H1 (cell line): ENCODE measurements at regions not wholly inside any gene's neighbourhood (a gene's known extent, or its start where the extent isn't known, plus 50 kb on each side); places are given as distances from the start of the nearest gene placed in this dataset.

Experiments
- CTCF ChIA-PET: fragments of 300-600 bp; sonication (Branson Sonifier 250); formaldehyde crosslinking; loops from one replicate; lab custom pipeline; 2021; ENCODE audit not compliant: partially characterized antibody; lab: Charles Lee
- POLR2A ChIA-PET: fragments of 300-600 bp; sonication (Branson Sonifier 250); formaldehyde crosslinking; loops from one replicate; lab custom pipeline; 2021; ENCODE audit warnings: inconsistent platforms; ENCODE audit not compliant: partially characterized antibody; lab: Charles Lee
- DNase-seq, 2 experiments: peaks; one replicate each; pipeline versions ENCODE4 v3.0.0 to v3.0.0-alpha.2; 2010 to 2022; ENCODE audit warnings: low spot score in 2 of 2, low read depth in 1 of 2, mixed read lengths in 1 of 2
- FAIRE-seq: peaks from 2 replicates; lab custom pipeline; 2011; peaks lifted over from hg19 to GRCh38; lab: Jason Lieb, UNC
- H2AFZ ChIP-seq: 2 replicates; pipeline ENCODE4 v1.8.1; 2012; ENCODE audit warnings: low read length, inconsistent platforms
- H2AK5ac ChIP-seq: 2 replicates; pipeline ENCODE4 v1.6.1; 2013; ENCODE audit warnings: low read depth, low read length
- H2BK120ac ChIP-seq: replicated peaks from 2 replicates; pipeline ENCODE3; 2013; ENCODE audit warnings: low read depth, low read length, inconsistent platforms
- H2BK12ac ChIP-seq: 2 replicates; pipeline ENCODE4 v1.6.1; 2013; ENCODE audit warnings: low read depth, low read length
- H2BK15ac ChIP-seq: 2 replicates; pipeline ENCODE4 v1.6.1; 2013; ENCODE audit warnings: low read length
- H2BK20ac ChIP-seq: 2 replicates; pipeline ENCODE4 v1.6.1; 2013; ENCODE audit warnings: low read length
- H2BK5ac ChIP-seq: 2 replicates; pipeline ENCODE4 v1.6.1; 2013; ENCODE audit warnings: low read depth, low read length
- H3K14ac ChIP-seq: 2 replicates; pipeline ENCODE4 v1.6.1; 2013; ENCODE audit warnings: inconsistent platforms; ENCODE audit not compliant: insufficient read length
- H3K18ac ChIP-seq: 2 replicates; pipeline ENCODE4 v1.6.1; 2013; ENCODE audit warnings: low read length; ENCODE audit errors: extremely low read depth
- H3K23ac ChIP-seq: 2 replicates; pipeline ENCODE4 v1.6.1; 2013; ENCODE audit warnings: inconsistent platforms; ENCODE audit not compliant: insufficient read length
- H3K23me2 ChIP-seq: 2 replicates; pipeline ENCODE4 v1.6.1; 2013; ENCODE audit warnings: low read depth, low read length
- H3K27ac ChIP-seq: 2 replicates; pipeline ENCODE4 v1.6.1; 2011; ENCODE audit warnings: low read depth, low read length, inconsistent platforms
- H3K27me3 ChIP-seq, 4 experiments: replicated peaks in 1 of 4; 1 replicate in 1 of 4; 2 replicates in 3 of 4; pipeline versions ENCODE4 v1.6.1 to v1.8.1; 2011 to 2013; ENCODE audit warnings: low read length in 3 of 4, mild to moderate bottlenecking in 3 of 4, inconsistent platforms in 2 of 4, mixed read lengths in 2 of 4, moderate library complexity in 1 of 4; ENCODE audit not compliant: control insufficient read depth in 3 of 4, insufficient read depth in 3 of 4; ENCODE audit errors: extremely low read depth in 1 of 4
- H3K36me3 ChIP-seq, 4 experiments: 2 replicates each; pipeline versions ENCODE4 v1.6.1 to v1.8.1; 2011 to 2013; ENCODE audit warnings: mild to moderate bottlenecking in 4 of 4, low read length in 3 of 4, moderate library complexity in 2 of 4, control low read depth in 1 of 4, inconsistent platforms in 1 of 4; ENCODE audit not compliant: insufficient read depth in 4 of 4, control insufficient read depth in 2 of 4
- H3K4ac ChIP-seq: replicated peaks from 2 replicates; pipeline ENCODE3; 2013; ENCODE audit warnings: low read length, low read depth, mixed read lengths, inconsistent platforms; ENCODE audit not compliant: insufficient read length
- H3K4me1 ChIP-seq, 4 experiments: replicated peaks in 1 of 4; 1 replicate in 1 of 4; 2 replicates in 3 of 4; pipeline versions ENCODE4 v1.6.1 to v1.8.1; 2011 to 2013; ENCODE audit warnings: low read length in 3 of 4, inconsistent platforms in 2 of 4, mixed read lengths in 1 of 4; ENCODE audit not compliant: insufficient read depth in 4 of 4, control insufficient read depth in 3 of 4
- H3K4me2 ChIP-seq, 2 experiments: 2 replicates each; pipeline versions ENCODE4 v1.6.1 to v1.8.1; 2011 to 2013; ENCODE audit warnings: low read depth in 2 of 2, low read length in 2 of 2, control low read depth in 1 of 2, inconsistent platforms in 1 of 2, mild to moderate bottlenecking in 1 of 2; ENCODE audit not compliant: insufficient read depth in 1 of 2
- H3K4me3 ChIP-seq, 4 experiments: fragments of 200-600, 300-600 bp in 1 of 4; sonication (generic), shearing (Covaris generic), sonication (Bioruptor Twin) in 1 of 4; 2 replicates each; pipeline versions ENCODE4 v1.5.1 to v1.8.1; 2011 to 2016; ENCODE audit warnings: low read length in 4 of 4, low read depth in 3 of 4, control low read depth in 2 of 4, inconsistent platforms in 2 of 4, mild to moderate bottlenecking in 2 of 4, mixed read lengths in 1 of 4, moderate library complexity in 1 of 4; ENCODE audit not compliant: insufficient read depth in 2 of 4; ENCODE audit errors: extremely low read depth in 1 of 4
- H3K56ac ChIP-seq: replicated peaks from 2 replicates; pipeline ENCODE3; 2013; ENCODE audit warnings: low read depth, mild to moderate bottlenecking, mixed read lengths, low read length, inconsistent platforms; ENCODE audit not compliant: insufficient read length
- H3K79me1 ChIP-seq: 2 replicates; pipeline ENCODE4 v1.6.1; 2013; ENCODE audit warnings: low read depth, low read length, control low read depth
- H3K79me2 ChIP-seq, 2 experiments: 2 replicates each; pipeline versions ENCODE4 v1.6.1 to v1.8.1; 2012 to 2013; ENCODE audit warnings: low read length in 2 of 2, mild to moderate bottlenecking in 2 of 2, inconsistent platforms in 1 of 2; ENCODE audit not compliant: insufficient read depth in 2 of 2, control insufficient read depth in 1 of 2
- H3K9ac ChIP-seq, 4 experiments: replicated peaks in 1 of 4; 1 replicate in 1 of 4; 2 replicates in 3 of 4; pipeline versions ENCODE4 v1.6.1 to v1.8.1; 2011 to 2013; ENCODE audit warnings: low read depth in 3 of 4, low read length in 3 of 4, control low read depth in 2 of 4, mild to moderate bottlenecking in 2 of 4, moderate library complexity in 2 of 4, inconsistent platforms in 1 of 4; ENCODE audit errors: extremely low read depth in 1 of 4
- H3K9me3 ChIP-seq, 2 experiments: 2 replicates each; pipeline versions ENCODE4 v1.6.1 to v1.8.1; 2012 to 2013; ENCODE audit warnings: mild to moderate bottlenecking in 2 of 2, moderate library complexity in 2 of 2, control low read depth in 1 of 2, inconsistent platforms in 1 of 2, low read depth in 1 of 2, low read length in 1 of 2, mixed read lengths in 1 of 2; ENCODE audit not compliant: insufficient read depth in 2 of 2
- H4K20me1 ChIP-seq, 2 experiments: replicated peaks in 1 of 2; 2 replicates each; pipeline versions ENCODE3 to v1.8.1; 2011 to 2013; ENCODE audit warnings: inconsistent platforms in 2 of 2, low read length in 2 of 2, mild to moderate bottlenecking in 1 of 2; ENCODE audit not compliant: insufficient read depth in 2 of 2, control insufficient read depth in 1 of 2
- H4K5ac ChIP-seq: 2 replicates; pipeline ENCODE4 v1.6.1; 2013; ENCODE audit warnings: low read length, low read depth, mixed read lengths, inconsistent platforms; ENCODE audit not compliant: insufficient read length
- H4K8ac ChIP-seq: 2 replicates; pipeline ENCODE4 v1.8.0; 2013; ENCODE audit warnings: mild to moderate bottlenecking, moderate library complexity, low read length, inconsistent platforms; ENCODE audit not compliant: insufficient read depth; ENCODE audit errors: extremely low read depth
- H4K91ac ChIP-seq: replicated peaks from 2 replicates; pipeline ENCODE3; 2013; ENCODE audit warnings: low read length, mixed read lengths, inconsistent platforms; ENCODE audit not compliant: insufficient read length
- FOSL1 ChIP-seq: IDR thresholded peaks from 2 replicates; pipeline ENCODE4 v1.6.1; 2011; ENCODE audit warnings: mild to moderate bottlenecking, low read depth, low read length, moderate library complexity; ENCODE audit not compliant: insufficient read depth
- KDM1A ChIP-seq: fragments of 200-600, 300-600 bp; sonication (generic); IDR thresholded peaks from 2 replicates; pipeline ENCODE4 v1.7.1; 2016; ENCODE audit warnings: mild to moderate bottlenecking, low read length, borderline replicate concordance
- RFX5 ChIP-seq: IDR thresholded peaks from 2 replicates; pipeline ENCODE4 v1.6.1; 2011; ENCODE audit warnings: low read depth, low read length, improper control_type of control experiment, borderline replicate concordance
- WGBS, 2 experiments: shearing (Covaris generic) in 1 of 2; methylation state at CpG; one replicate each; pipeline versions ENCODE4 v1.1.6 to v1.1.7; 2013 to 2015; ENCODE audit warnings: low lambda C conversion rate in 2 of 2, mixed read lengths in 2 of 2, inconsistent platforms in 1 of 2, low coverage in 1 of 2, missing lambda C conversion rate in 1 of 2; ENCODE audit not compliant: insufficient replicate concordance in 2 of 2, insufficient coverage in 1 of 2, insufficient read length in 1 of 2; ENCODE audit errors: extremely low coverage in 1 of 2, missing lambda C conversion rate in 1 of 2; 5-methylcytosine and 5-hydroxymethylcytosine counted together

GRCh38 chr12:74689929-74690328 lies 152.3 kb downstream of the ATXN7L3B start:
- no peak overlapping the region for H3K4me3 ChIP-seq
- no peak overlapping the region for H2BK12ac ChIP-seq
- no peak overlapping the region for H4K91ac ChIP-seq
- H4K5ac ChIP-seq: no peak overlapping the region
- WGBS, 2 experiments: 91% methylated on average over 2 of the region's 2 CpGs; no CpG with 5 or more reads in 1 of the 2 experiments
- ChIA-PET POLR2A (no interaction called here), CTCF (interaction anchor here (0.9 to 2.1 kb wide), 5 partner anchors 8 to 795 kb away, joined by 3 to 10 read pairs (median 4); no protein-coding TSS in a partner anchor)
- H3K18ac ChIP-seq: no peak overlapping the region
- H2AFZ ChIP-seq: no peak overlapping the region
- H4K8ac ChIP-seq: no peak overlapping the region
- H3K27ac ChIP-seq: no peak overlapping the region
- no peaks in the 10 kb centered on the region for H3K27me3 ChIP-seq
- H3K9me3 ChIP-seq: no peaks in the 10 kb centered on the region
- no peak overlapping the region for H3K23ac ChIP-seq
- DNase-seq (no peak), FAIRE-seq (no peak)
- H3K79me2 ChIP-seq: no peaks in the 10 kb centered on the region
- no peak overlapping the region for H3K4me2 ChIP-seq
- H3K56ac ChIP-seq: no peak overlapping the region
- H2BK20ac ChIP-seq: no peak overlapping the region
- H3K23me2 ChIP-seq: no peaks in the 10 kb centered on the region
- no peaks in the 10 kb centered on the region for H3K36me3 ChIP-seq
- no peak overlapping the region for H3K4ac ChIP-seq
- no peaks in the 10 kb centered on the region for H3K79me1 ChIP-seq
- no peak overlapping the region for H2BK120ac ChIP-seq
- no peaks in the 10 kb centered on the region for H4K20me1 ChIP-seq
- H3K14ac ChIP-seq: no peak overlapping the region
- H3K9ac ChIP-seq: no peak overlapping the region
- no peak overlapping the region for H2BK5ac ChIP-seq
- no peak overlapping the region for H2BK15ac ChIP-seq
- H2AK5ac ChIP-seq: no peak overlapping the region
- no peaks in the 10 kb centered on the region for H3K4me1 ChIP-seq
- no peak for TF ChIP-seq KDM1A
- no peak for TF ChIP-seq FOSL1
- no peak for TF ChIP-seq RFX5
